HCT116 (cell line): ENCODE measurements at regions not wholly inside any gene's neighbourhood (a gene's known extent, or its start where the extent isn't known, plus 50 kb on each side); places are given as distances from the start of the nearest gene placed in this dataset.
"Not testable (repeated sequence)": the region's sequence is repeated elsewhere in the genome, so short reads cannot be mapped to it uniquely, and the experiment has no call there.

Experiments
- ATAC-seq: fragments of 200-7000 bp; cut with Tn5 transposase; 2 replicates; pipeline ENCODE4 v1.9.1; 2020; ENCODE audit warnings: mild to moderate bottlenecking, moderate library complexity
- BruUV-seq: library from RNA; stranded (reverse); fragments of 400-500 nt; replicated peaks from 2 replicates; lab custom pipeline; 2021; lab: Mats Ljungman, UMichigan
- CTCF ChIA-PET: fragments of 300-600 bp; sonication (Branson Sonifier 250); formaldehyde crosslinking; loops from one replicate; lab custom pipeline; 2021; ENCODE audit warnings: antibody characterized with exemption; lab: Charles Lee
- POLR2A ChIA-PET: fragments of 300-600, 350-600 bp; sonication (Branson Sonifier 250); formaldehyde crosslinking; loops from one replicate; lab custom pipeline; 2021; ENCODE audit warnings: antibody characterized with exemption; lab: Charles Lee
- RAD21 ChIA-PET, 2 experiments: fragments of 300-600 bp; sonication (Branson Sonifier 250); formaldehyde crosslinking; loops; one replicate each; lab custom pipeline; 2023; ENCODE audit warnings: low total read pairs in 2 of 2; ENCODE audit not compliant: uncharacterized antibody in 2 of 2, unreplicated experiment in 2 of 2, low non-redundant PET in 1 of 2; lab: Charles Lee
- DNase-seq: peaks from one replicate; pipeline ENCODE4 v3.0.0-alpha.2; 2010; ENCODE audit warnings: low read depth, low spot score
- H2AFZ ChIP-seq: fragments of 200-600 bp; shearing (Covaris generic), sonication (generic); 2 replicates; pipeline ENCODE4 v1.6.1; 2017; ENCODE audit warnings: low read depth, mixed run types, mixed read lengths, antibody characterized with exemption, low read length; ENCODE audit not compliant: poor library complexity, severe bottlenecking
- H3K27ac ChIP-seq: 2 replicates; pipeline ENCODE4 v1.5.1; 2012; ENCODE audit warnings: low read depth, low read length
- H3K27me3 ChIP-seq: fragments of 200-600 bp; sonication (generic); 2 replicates; pipeline ENCODE4 v1.6.1; 2016; ENCODE audit warnings: mixed run types, low read length, mixed read lengths; ENCODE audit not compliant: insufficient read depth
- H3K36me3 ChIP-seq, 2 experiments: fragments of 200-500 bp in 1 of 2; fragments of 200-600 bp in 1 of 2; sonication (Bioruptor generic) in 1 of 2; sonication (generic) in 1 of 2; 2 replicates each; pipeline versions ENCODE4 v1.5.1 to v1.6.1; 2014 to 2016; ENCODE audit warnings: low read length in 2 of 2, inconsistent platforms in 1 of 2, mixed read lengths in 1 of 2, mixed run types in 1 of 2; ENCODE audit not compliant: insufficient read depth in 2 of 2, control insufficient read depth in 1 of 2
- H3K4me1 ChIP-seq, 2 experiments: fragments of 200-600 bp in 1 of 2; sonication (generic) in 1 of 2; 2 replicates each; pipeline versions ENCODE4 v1.5.1 to v1.6.1; 2012 to 2017; ENCODE audit warnings: low read length in 2 of 2, inconsistent platforms in 1 of 2, mild to moderate bottlenecking in 1 of 2, mixed read lengths in 1 of 2, mixed run types in 1 of 2, moderate library complexity in 1 of 2; ENCODE audit not compliant: insufficient read depth in 2 of 2, control insufficient read depth in 1 of 2
- H3K4me2 ChIP-seq: fragments of 200-600 bp; sonication (generic); 2 replicates; pipeline ENCODE4 v1.6.1; 2017; ENCODE audit warnings: mixed run types, low read length, mixed read lengths
- H3K4me3 ChIP-seq, 2 experiments: fragments of 200-600 bp in 1 of 2; sonication (generic) in 1 of 2; replicated peaks in 1 of 2; 2 replicates each; pipeline ENCODE4 v1.5.1; 2011 to 2016; ENCODE audit warnings: low read length in 2 of 2, control low read depth in 1 of 2, low read depth in 1 of 2, mild to moderate bottlenecking in 1 of 2, mixed read lengths in 1 of 2, mixed run types in 1 of 2
- H3K79me2 ChIP-seq: fragments of 200-600 bp; sonication (generic); 2 replicates; pipeline ENCODE4 v1.6.1; 2017; ENCODE audit warnings: mild to moderate bottlenecking, mixed run types, low read length, moderate library complexity, mixed read lengths; ENCODE audit not compliant: insufficient read depth
- H3K9ac ChIP-seq: fragments of 200-600 bp; sonication (generic); 2 replicates; pipeline ENCODE4 v1.6.1; 2016; ENCODE audit warnings: low read length, mixed read lengths
- H3K9me2 ChIP-seq: fragments of 200-600 bp; sonication (generic), shearing (Covaris generic); 2 replicates; pipeline ENCODE4 v1.6.1; 2017; ENCODE audit warnings: mixed run types, mild to moderate bottlenecking, moderate library complexity; ENCODE audit not compliant: insufficient read depth
- H3K9me3 ChIP-seq, 2 experiments: fragments of 200-500 bp in 1 of 2; fragments of 200-600 bp in 1 of 2; sonication (Bioruptor generic) in 1 of 2; sonication (generic) in 1 of 2; 2 replicates each; pipeline ENCODE4 v1.6.1; 2014 to 2017; ENCODE audit warnings: low read length in 2 of 2, mixed read lengths in 2 of 2, inconsistent platforms in 1 of 2, low read depth in 1 of 2, mild to moderate bottlenecking in 1 of 2, mixed run types in 1 of 2, moderate library complexity in 1 of 2; ENCODE audit not compliant: control insufficient read depth in 1 of 2, insufficient read depth in 1 of 2
- H4K20me1 ChIP-seq: fragments of 200-600 bp; sonication (generic), shearing (Covaris generic); 2 replicates; pipeline ENCODE4 v1.6.1; 2017; ENCODE audit warnings: mixed run types, mild to moderate bottlenecking, moderate library complexity; ENCODE audit not compliant: insufficient read depth
- ZFX ChIP-seq: fragments of 450-650 bp; IDR thresholded peaks from 2 replicates; pipeline ENCODE4 v1.6.1; 2017
- intact Hi-C: fragments of 100-400 bp; cut with micrococcal nuclease; formaldehyde crosslinking; loops from 2 replicates; pipeline ENCODE4 v1.10.0; 2022

DNA sequence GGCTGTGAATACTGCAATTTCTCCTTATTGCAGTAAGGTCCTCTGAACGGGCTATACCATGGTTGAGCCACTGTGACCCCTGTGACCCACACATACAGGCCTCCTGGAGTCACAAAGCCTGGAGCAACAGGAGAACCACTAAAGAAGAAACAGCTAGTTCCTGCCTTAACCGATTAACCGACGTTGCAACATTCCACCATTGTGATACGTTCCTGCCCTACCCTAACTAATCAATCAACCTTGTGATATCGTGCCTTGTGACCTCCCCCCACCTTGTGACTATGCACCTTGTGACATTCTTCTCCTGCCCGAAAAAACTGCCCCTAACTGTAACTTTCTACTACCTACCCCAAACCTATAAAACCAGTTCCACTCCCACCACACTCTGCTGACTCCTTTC lies 301.5 kb upstream of the MAGEB16 start:
- H3K9ac ChIP-seq, CTCF ChIA-PET, H3K9me3 ChIP-seq, H3K4me2 ChIP-seq, H3K4me1 ChIP-seq, RAD21 ChIA-PET, POLR2A ChIA-PET, H3K4me3 ChIP-seq, H3K27me3 ChIP-seq, H3K9me2 ChIP-seq, ATAC-seq, BruUV-seq, H3K27ac ChIP-seq, H2AFZ ChIP-seq, H4K20me1 ChIP-seq, intact Hi-C loops, DNase-seq, H3K36me3 ChIP-seq, H3K79me2 ChIP-seq: not testable (repeated sequence)

DNA sequence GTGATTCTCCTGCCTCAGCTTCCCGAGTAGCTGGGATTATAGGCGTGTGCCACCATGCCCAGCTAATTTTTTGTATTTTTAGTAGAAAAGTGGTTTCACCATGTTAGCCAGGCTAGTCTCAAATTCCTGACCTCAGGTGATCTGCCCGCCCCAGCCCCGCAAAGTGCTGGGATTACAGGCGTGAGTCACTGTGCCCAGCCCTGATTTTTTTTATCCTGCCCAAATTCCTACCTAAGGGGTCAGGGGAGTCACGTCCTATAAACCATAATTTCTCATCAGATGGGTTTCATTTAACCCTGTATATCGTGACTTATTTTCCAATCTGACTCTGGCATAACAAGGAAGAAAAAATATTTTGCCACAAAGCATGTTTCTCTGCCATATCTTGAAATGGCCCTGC lies 300.7 kb upstream of the MAGEB16 start:
- H3K27ac ChIP-seq, DNase-seq, ATAC-seq, H2AFZ ChIP-seq, H4K20me1 ChIP-seq, H3K4me3 ChIP-seq, RAD21 ChIA-PET, H3K9me2 ChIP-seq, H3K9me3 ChIP-seq, H3K4me2 ChIP-seq, H3K9ac ChIP-seq, CTCF ChIA-PET, H3K79me2 ChIP-seq, H3K4me1 ChIP-seq, intact Hi-C loops, POLR2A ChIA-PET, BruUV-seq, H3K27me3 ChIP-seq, H3K36me3 ChIP-seq: not testable (repeated sequence)

DNA sequence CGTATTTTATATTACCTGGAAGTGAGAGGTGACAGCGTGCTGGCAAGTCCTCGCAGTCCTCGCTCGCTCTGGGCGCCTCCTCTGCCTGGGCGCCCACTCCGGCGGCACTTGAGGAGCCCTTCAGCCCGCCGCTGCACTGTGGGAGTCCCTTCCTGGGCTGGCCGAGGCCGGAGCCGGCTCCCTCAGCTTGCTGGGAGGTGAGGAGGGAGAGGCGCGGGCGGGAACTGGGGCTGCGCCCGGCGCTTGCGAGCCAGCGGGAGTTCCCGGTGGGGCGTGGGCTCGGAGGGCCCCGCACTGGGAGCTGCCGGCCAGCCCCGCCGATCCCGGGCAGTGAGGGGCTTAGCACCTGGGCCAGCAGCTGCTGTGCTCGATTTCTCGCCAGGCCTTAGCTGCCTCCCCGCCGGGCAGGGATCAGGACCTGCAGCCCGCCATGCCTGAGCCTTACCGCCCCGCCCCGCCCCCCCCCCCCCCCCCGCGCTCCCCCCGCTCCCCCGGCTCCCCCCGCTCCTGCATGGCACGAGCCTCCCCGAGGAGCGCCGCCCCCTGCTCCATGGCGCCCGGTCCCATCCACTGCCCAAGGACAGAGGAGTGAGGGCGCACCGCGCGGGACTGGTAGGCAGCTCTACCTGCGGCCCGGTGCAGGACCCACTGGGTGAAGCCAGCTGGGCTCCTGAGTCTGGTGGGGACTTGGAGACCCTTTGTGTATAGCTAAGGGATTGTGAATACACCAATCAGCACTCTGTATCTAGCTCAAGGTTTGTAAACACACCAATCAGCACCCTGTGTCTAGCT lies 298.9 kb upstream of the MAGEB16 start:
- Histone ChIP-seq H3K27ac (no peak overlapping the region), H3K4me3 (no peak overlapping the region), H4K20me1 (no peaks in the 10 kb centered on the region), H3K9me2 (no peaks in the 10 kb centered on the region), H3K79me2 (no peaks in the 10 kb centered on the region), H3K9ac (no peak overlapping the region), H3K9me3 (no peaks in the 10 kb centered on the region), H3K4me1 (no peaks in the 10 kb centered on the region), H2AFZ (no peak overlapping the region), H3K4me2 (no peak overlapping the region), H3K27me3 (no peaks in the 10 kb centered on the region)
- DNase-seq = no peak
- CTCF ChIA-PET = no interaction called here
- ATAC-seq = no peak
- BruUV-seq = no TSS peak
- intact Hi-C loops = no loop called here
- no peak for TF ChIP-seq ZFX
- TF ChIP-seq, all 23 proteins: peak for 0
- no peaks in the 10 kb centered on the region for H3K36me3 ChIP-seq
- RAD21 ChIA-PET = no interaction called here
- POLR2A ChIA-PET = no interaction called here
